GM13976 (cell line): ENCODE measurements at regions not wholly inside any gene's neighbourhood (a gene's known extent, or its start where the extent isn't known, plus 50 kb on each side); places are given as distances from the start of the nearest gene placed in this dataset.

Source experiments
- DNase-seq: peaks from one replicate; pipeline ENCODE4 v3.0.0; 2012; ENCODE audit warnings: low spot score
- in situ Hi-C: fragments of 300-500 bp; cut with MboI; formaldehyde crosslinking; loops from one replicate; pipeline ENCODE4 v1.12.0; 2022; ENCODE audit warnings: low sequenced_read_pairs, mixed read lengths, inconsistent platforms; ENCODE audit not compliant: unreplicated experiment
- TF ChIP-seq, protein P1 (sequence below): IDR thresholded peaks from 2 replicates; pipeline ENCODE4 v1.5.1; 2012; ENCODE audit warnings: borderline replicate concordance, mild to moderate bottlenecking; ENCODE audit not compliant: insufficient read depth; ENCODE audit errors: extremely low read depth, missing control alignments, control extremely low read depth

DNA sequence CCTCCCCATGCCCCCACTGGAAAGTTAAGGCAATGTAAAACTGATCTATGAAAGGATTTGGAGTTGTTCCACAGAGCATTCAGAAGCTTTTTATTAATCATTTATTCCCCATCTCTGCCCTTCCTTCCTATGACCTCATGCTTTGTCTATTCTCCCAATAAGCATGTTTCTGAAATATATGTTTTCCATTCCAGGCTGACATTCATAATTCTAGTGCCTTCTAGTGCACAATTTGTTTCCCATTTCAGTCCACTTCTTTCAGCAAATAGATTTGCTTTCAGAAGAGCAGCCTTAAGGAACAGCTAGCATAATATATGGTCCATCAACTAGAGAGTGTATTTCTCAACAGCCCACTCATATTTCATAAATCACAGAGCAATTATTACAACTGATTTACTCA is 77.1 kb upstream of the ATXN3L start:
- no peak for DNase-seq
- in situ Hi-C loops = no loop called here
- TF ChIP-seq, protein P1, sequence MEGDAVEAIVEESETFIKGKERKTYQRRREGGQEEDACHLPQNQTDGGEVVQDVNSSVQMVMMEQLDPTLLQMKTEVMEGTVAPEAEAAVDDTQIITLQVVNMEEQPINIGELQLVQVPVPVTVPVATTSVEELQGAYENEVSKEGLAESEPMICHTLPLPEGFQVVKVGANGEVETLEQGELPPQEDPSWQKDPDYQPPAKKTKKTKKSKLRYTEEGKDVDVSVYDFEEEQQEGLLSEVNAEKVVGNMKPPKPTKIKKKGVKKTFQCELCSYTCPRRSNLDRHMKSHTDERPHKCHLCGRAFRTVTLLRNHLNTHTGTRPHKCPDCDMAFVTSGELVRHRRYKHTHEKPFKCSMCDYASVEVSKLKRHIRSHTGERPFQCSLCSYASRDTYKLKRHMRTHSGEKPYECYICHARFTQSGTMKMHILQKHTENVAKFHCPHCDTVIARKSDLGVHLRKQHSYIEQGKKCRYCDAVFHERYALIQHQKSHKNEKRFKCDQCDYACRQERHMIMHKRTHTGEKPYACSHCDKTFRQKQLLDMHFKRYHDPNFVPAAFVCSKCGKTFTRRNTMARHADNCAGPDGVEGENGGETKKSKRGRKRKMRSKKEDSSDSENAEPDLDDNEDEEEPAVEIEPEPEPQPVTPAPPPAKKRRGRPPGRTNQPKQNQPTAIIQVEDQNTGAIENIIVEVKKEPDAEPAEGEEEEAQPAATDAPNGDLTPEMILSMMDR = no peak

DNA sequence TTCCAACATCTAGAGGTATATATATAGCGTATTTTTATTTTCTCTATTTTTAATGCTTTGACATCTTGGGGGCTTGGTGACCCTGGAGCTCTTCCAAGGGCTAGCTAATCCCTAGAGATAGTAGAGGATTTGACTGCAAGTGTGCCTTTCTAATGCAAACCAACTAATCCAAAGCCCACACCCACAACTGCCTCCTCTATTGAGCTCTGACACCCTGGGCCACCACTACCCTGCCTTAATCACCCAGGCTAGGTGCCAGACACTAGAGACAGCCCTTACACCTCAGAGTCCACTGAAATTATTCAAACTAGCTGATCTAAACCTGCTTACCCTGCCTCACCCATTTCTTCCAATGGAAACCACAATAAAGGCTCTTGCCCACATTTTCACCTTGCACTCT is 69.6 kb upstream of the ATXN3L start:
- no peak for DNase-seq
- TF ChIP-seq, protein P1 = no peak
- in situ Hi-C loops = no loop called here

DNA sequence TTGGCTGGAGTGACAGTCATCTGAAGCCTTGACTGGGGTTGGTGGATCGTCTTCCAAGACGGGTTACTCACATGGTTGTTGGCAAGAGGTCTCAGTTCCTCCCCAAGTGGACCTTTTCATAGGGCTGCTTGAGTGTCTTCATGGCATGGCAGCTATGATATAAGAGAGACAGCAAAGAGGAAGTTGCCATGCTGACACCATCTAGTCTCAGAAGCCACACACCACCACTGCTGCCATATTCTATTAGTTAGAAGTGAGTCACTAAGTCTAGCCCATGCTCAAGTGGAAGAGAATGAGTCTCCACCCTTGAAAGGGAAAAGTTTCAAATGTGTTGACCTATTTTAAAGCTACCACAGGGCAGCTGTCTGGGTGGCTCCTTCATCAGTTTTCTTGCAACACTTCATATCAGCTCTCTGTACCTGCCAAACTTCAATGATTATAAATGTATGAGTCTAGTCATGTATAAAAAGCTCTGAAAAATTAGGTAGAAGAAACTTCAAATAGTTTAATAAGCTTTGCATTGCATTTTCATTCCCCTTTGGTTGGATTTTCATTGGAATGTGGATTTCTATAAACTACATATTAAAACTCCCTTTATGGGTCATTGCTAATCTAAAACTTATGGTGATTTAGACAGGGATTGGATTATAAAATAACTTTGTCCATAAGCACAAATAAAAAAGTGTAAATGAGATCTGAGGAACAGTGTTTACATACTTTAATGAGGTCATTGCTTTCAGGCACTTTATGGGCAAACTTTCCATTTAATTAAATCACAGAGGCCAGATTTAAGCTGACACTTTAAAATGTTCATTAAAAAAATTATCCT is 68.0 kb upstream of the ATXN3L start:
- TF ChIP-seq, protein P1 = no peak
- no peak for DNase-seq
- in situ Hi-C loops = no loop called here

DNA sequence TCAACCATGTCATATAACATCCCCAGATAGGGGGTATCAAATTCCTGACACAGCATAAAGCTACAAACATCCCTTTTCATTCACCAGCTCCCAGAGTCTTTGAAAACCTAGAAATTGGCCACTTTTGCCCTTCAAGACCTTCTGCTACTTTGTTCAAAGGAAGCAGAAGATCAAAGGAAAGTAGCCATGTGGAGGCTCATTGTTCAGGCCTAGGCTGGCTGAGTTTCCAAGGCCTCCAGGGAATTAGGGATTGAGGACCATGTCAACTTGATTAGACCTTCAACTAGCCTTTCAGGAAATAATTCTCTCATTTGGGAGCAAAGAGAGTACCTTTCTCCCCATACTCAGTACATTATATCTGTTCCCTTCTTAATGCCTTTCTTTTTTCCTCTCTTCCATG is 66.8 kb upstream of the ATXN3L start:
- in situ Hi-C loops = no loop called here
- TF ChIP-seq, protein P1 = no peak
- no peak for DNase-seq

DNA sequence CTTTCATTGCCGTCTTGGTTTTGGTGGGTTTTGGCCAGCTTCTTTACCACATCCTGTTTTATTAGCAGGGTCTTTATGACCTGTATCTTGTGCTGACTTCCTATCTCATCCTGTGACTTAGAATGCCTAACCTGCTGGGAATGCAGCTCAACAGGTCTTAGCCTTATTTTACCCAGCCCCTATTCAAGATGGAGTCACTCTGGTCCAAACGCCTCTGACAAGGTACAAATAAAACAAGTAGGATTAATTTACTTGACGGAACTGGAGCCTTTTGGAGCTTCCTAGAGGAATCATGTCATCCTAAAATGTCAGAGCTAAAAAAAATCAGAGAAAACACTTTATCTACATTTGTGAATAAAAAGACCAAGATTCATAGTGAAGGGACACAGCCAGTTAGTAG is 66.2 kb upstream of the ATXN3L start:
- in situ Hi-C loops = no loop called here
- TF ChIP-seq, protein P1 = no peak
- DNase-seq = no peak

DNA sequence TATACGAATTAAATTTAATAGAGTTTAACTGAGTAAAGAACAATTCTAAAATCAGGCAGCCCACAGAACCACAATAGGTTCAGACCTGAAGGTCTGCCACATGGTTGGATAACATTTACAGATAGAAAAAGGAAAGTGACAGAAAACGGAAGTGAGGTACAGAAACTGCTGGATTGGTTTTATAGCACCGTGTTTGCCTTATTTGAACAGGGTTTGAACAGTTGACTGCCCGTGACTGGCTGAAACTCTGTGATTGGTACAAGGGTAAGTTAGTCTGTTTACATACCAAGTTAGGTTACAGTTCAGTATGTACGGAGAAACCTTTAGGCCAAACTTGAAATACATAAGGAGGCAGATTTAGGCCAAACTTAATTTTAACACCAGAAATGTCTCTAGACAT is 64.1 kb upstream of the ATXN3L start:
- DNase-seq = no peak
- TF ChIP-seq, protein P1 = no peak
- in situ Hi-C loops = no loop called here
